ENCODE measurements at regions not wholly inside any gene's neighbourhood (a gene's known extent, or its start where the extent isn't known, plus 50 kb on each side); places are given as distances from the start of the nearest gene placed in this dataset.

- POLR2A ChIA-PET, result no interaction called here
- no peak for FAIRE-seq
- no peak for ATAC-seq
- SMC1A ChIA-PET (ENCODE audit: uncharacterized antibody, unreplicated experiment), result interaction anchor here (1.5 kb wide), 1 partner anchor 23 kb away, joined by 5 read pairs; no protein-coding TSS in a partner anchor
- RAD21 ChIA-PET (ENCODE audit: unreplicated experiment), result no interaction called here
- Histone ChIP-seq H3K4me2 (ENCODE audit: control insufficient read depth, insufficient read depth) (no peak overlapping the region), H4K20me1 (ENCODE audit: control insufficient read depth, insufficient read depth) (no peaks in the 10 kb centered on the region), H3K4me3 (no peak overlapping the region), H3K27me3 (replicated peaks in 1 of 2; ENCODE audit: control insufficient read depth in 2 of 2, insufficient read depth in 2 of 2, low read length in 1 of 2) (no peaks in the 10 kb centered on the region), H2AFZ (ENCODE audit: control insufficient read depth, low read depth, low read length) (no peak overlapping the region), H3K9me3 (replicated peaks; ENCODE audit: control insufficient read depth, insufficient read depth, low read length) (no peaks in the 10 kb centered on the region), H3K27ac (ENCODE audit: control insufficient read depth, insufficient read depth) (no peak overlapping the region), H3K36me3 (ENCODE audit: control insufficient read depth in 2 of 2, insufficient read depth in 2 of 2, low read length in 1 of 2) (no peaks in the 10 kb centered on the region), H3K79me2 (ENCODE audit: control insufficient read depth, insufficient read depth, low read length) (no peaks in the 10 kb centered on the region), H3K9ac (ENCODE audit: control insufficient read depth, insufficient read depth, low read length) (no peak overlapping the region), H3K4me1 (ENCODE audit: control insufficient read depth, insufficient read depth, low read length) (no peaks in the 10 kb centered on the region)
- CTCF ChIA-PET, result no interaction called here
- TF ChIP-seq CTCF (IDR thresholded peaks at IDR 0.05 in 2 of 3, conservative IDR thresholded peaks at IDR 0.05 in 1 of 3; ENCODE audit: control insufficient read depth in 2 of 3, extremely low read depth in 1 of 3, insufficient read depth in 1 of 3, low read depth in 3 of 3, low read length in 3 of 3) (no peak), TBL1XR1 (IDR thresholded peaks at IDR 0.05; ENCODE audit: low read depth, low read length) (no peak), EZH2 (IDR thresholded peaks at IDR 0.05; ENCODE audit: borderline replicate concordance, control insufficient read depth, low read depth, low read length) (no peak), MEF2A (IDR thresholded peaks at IDR 0.05; ENCODE audit: insufficient read depth, low read depth, low read length) (no peak)
- DNase-seq (ENCODE audit: low read depth, low spot score), result no peak
- no TSS peak for BruUV-seq (replicated peaks)
- in situ Hi-C loops (cut with MboI), result no loop called here
- WGBS (ENCODE audit: insufficient coverage, insufficient replicate concordance, low lambda C conversion rate, missing lambda C conversion rate), result 8% methylated on average over 3 of the region's 3 CpGs
- intact Hi-C loops (cut with micrococcal nuclease; ENCODE audit: unreplicated experiment), result no loop called here
Measured at GRCh38 chr1:82567348-82567747, 766.6 kb downstream of the ADGRL2 start.

- H3K4me1 ChIP-seq (ENCODE audit: control insufficient read depth, insufficient read depth, low read length), result no peaks in the 10 kb centered on the region
- H3K27ac ChIP-seq (ENCODE audit: control insufficient read depth, insufficient read depth), result no peak overlapping the region
- CTCF ChIA-PET, result interaction anchor here (1.4 kb wide), 1 partner anchor 12 kb away, joined by 3 read pairs; no protein-coding TSS in a partner anchor
- FAIRE-seq (no peak), DNase-seq (ENCODE audit: low read depth, low spot score) (no peak), ATAC-seq (no peak)
- no peak overlapping the region for H3K4me3 ChIP-seq
- no peaks in the 10 kb centered on the region for H3K36me3 ChIP-seq (ENCODE audit: control insufficient read depth in 2 of 2, insufficient read depth in 2 of 2, low read length in 1 of 2)
- H3K4me2 ChIP-seq (ENCODE audit: control insufficient read depth, insufficient read depth), result no peak overlapping the region
- H3K27me3 ChIP-seq (replicated peaks in 1 of 2; ENCODE audit: control insufficient read depth in 2 of 2, insufficient read depth in 2 of 2, low read length in 1 of 2), result no peaks in the 10 kb centered on the region
- in situ Hi-C loops (cut with MboI) (no loop called here), intact Hi-C loops (cut with micrococcal nuclease; ENCODE audit: unreplicated experiment) (no loop called here)
- BruUV-seq (replicated peaks), result no TSS peak
- H2AFZ ChIP-seq (ENCODE audit: control insufficient read depth, low read depth, low read length), result no peak overlapping the region
- POLR2A ChIA-PET, result no interaction called here
- RAD21 ChIA-PET (ENCODE audit: unreplicated experiment), result no interaction called here
- WGBS (ENCODE audit: insufficient coverage, insufficient replicate concordance, low lambda C conversion rate, missing lambda C conversion rate), result 30% methylated on average over 6 of the region's 6 CpGs
- H3K79me2 ChIP-seq (ENCODE audit: control insufficient read depth, insufficient read depth, low read length), result no peaks in the 10 kb centered on the region
- H3K9me3 ChIP-seq (replicated peaks; ENCODE audit: control insufficient read depth, insufficient read depth, low read length), result no peaks in the 10 kb centered on the region
- no peaks in the 10 kb centered on the region for H4K20me1 ChIP-seq (ENCODE audit: control insufficient read depth, insufficient read depth)
- SMC1A ChIA-PET (ENCODE audit: uncharacterized antibody, unreplicated experiment), result no interaction called here
- H3K9ac ChIP-seq (ENCODE audit: control insufficient read depth, insufficient read depth, low read length), result no peak overlapping the region
- TF ChIP-seq TAF1 (IDR thresholded peaks at IDR 0.05; ENCODE audit: borderline replicate concordance, low read depth, low read length), result no peak
- TF ChIP-seq STAT1 (conservative IDR thresholded peaks at IDR 0.05), result no peak
- TF ChIP-seq ZBTB33 (IDR thresholded peaks at IDR 0.05), result no peak
- TF ChIP-seq ZNF274 (IDR thresholded peaks at IDR 0.05; ENCODE audit: insufficient read depth, insufficient read length), result no peak
- no peak for TF ChIP-seq RCOR1 (conservative IDR thresholded peaks at IDR 0.05; ENCODE audit: low read depth, low read length)
- TF ChIP-seq ZBTB4 (CRISPR knock-in tag; IDR thresholded peaks at IDR 0.05), result no peak
- no peak for TF ChIP-seq CBX3 (IDR thresholded peaks at IDR 0.05; ENCODE audit: borderline replicate concordance, low read depth)
Measured at GRCh38 chr1:82565546-82565945, 764.8 kb downstream of the ADGRL2 start.
